WTC11 (cell line): ENCODE measurements at regions not wholly inside any gene's neighbourhood (a gene's known extent, or its start where the extent isn't known, plus 50 kb on each side); places are given as distances from the start of the nearest gene placed in this dataset.

ENCODE experiments used
- ATAC-seq: fragments of 200-7000 bp; cut with Tn5 transposase; 2 replicates; pipeline ENCODE4 v1.10.0; 2021; ENCODE audit warnings: mild to moderate bottlenecking, moderate library complexity
- CTCF ChIA-PET: fragments of 300-600 bp; sonication (Branson Sonifier 250); formaldehyde crosslinking; loops from one replicate; lab custom pipeline; 2021; ENCODE audit warnings: antibody characterized with exemption; lab: Charles Lee
- POLR2A ChIA-PET: fragments of 350-600 bp; sonication (Branson Sonifier 250); formaldehyde crosslinking; loops from one replicate; lab custom pipeline; 2021; ENCODE audit warnings: antibody characterized with exemption; lab: Charles Lee
- DNase-seq: peaks from one replicate; pipeline ENCODE4 v3.0.0; 2021; ENCODE audit warnings: low spot score
- H3K27ac Mint-ChIP-seq: 2 replicates; pipeline ENCODE4 v1.8.0; 2021; ENCODE audit warnings: mixed read lengths
- H3K27me3 Mint-ChIP-seq: 2 replicates; pipeline ENCODE4 v1.8.0; 2021; ENCODE audit warnings: low read depth, mild to moderate bottlenecking, moderate library complexity, mixed read lengths
- H3K36me3 Mint-ChIP-seq: 2 replicates; pipeline ENCODE4 v1.8.0; 2021; ENCODE audit warnings: mixed read lengths
- H3K4me1 Mint-ChIP-seq: 2 replicates; pipeline ENCODE4 v1.8.0; 2022; ENCODE audit warnings: mixed read lengths
- H3K4me3 Mint-ChIP-seq: 2 replicates; pipeline ENCODE4 v1.8.0; 2021; ENCODE audit warnings: mild to moderate bottlenecking, moderate library complexity, mixed read lengths
- H3K9me3 Mint-ChIP-seq: 2 replicates; pipeline ENCODE4 v1.8.0; 2021; ENCODE audit warnings: mixed read lengths
- AR ChIP-seq: fragments of 250-450 bp; sonication (Bioruptor Pico); IDR thresholded peaks from 2 replicates; pipeline ENCODE4 v1.9.0; 2021; ENCODE audit warnings: mild to moderate bottlenecking
- ATF1 ChIP-seq: sonication (generic); formaldehyde crosslinking; IDR thresholded peaks from 2 replicates; pipeline ENCODE4 v1.8.1; 2023; ENCODE audit warnings: mild to moderate bottlenecking, moderate library complexity, missing genetic modification reagents
- CBFB ChIP-seq: sonication (generic); formaldehyde crosslinking; IDR thresholded peaks from 2 replicates; pipeline ENCODE4 v1.8.1; 2022; ENCODE audit warnings: mild to moderate bottlenecking, low read depth, missing genetic modification reagents
- ESRRA ChIP-seq: sonication (generic); formaldehyde crosslinking; IDR thresholded peaks from 2 replicates; pipeline ENCODE4 v1.8.1; 2022; ENCODE audit warnings: mild to moderate bottlenecking, missing genetic modification reagents, borderline replicate concordance
- FOXP1 ChIP-seq: sonication (generic); formaldehyde crosslinking; IDR thresholded peaks from 2 replicates; pipeline ENCODE4 v1.8.0; 2022; ENCODE audit warnings: missing genetic modification reagents, mild to moderate bottlenecking, moderate library complexity, borderline replicate concordance
- JAZF1 ChIP-seq: fragments of 250-450 bp; sonication (Bioruptor Pico); IDR thresholded peaks from 2 replicates; pipeline ENCODE4 v1.9.0; 2021; ENCODE audit warnings: moderate library complexity, mild to moderate bottlenecking, inconsistent platforms
- OVOL2 ChIP-seq: fragments of 250-450 bp; sonication (Bioruptor Pico); IDR thresholded peaks from 2 replicates; pipeline ENCODE4 v1.9.0; 2021; ENCODE audit warnings: mild to moderate bottlenecking, borderline replicate concordance
- RELA ChIP-seq: sonication (generic); formaldehyde crosslinking; IDR thresholded peaks from 2 replicates; pipeline ENCODE4 v1.8.1; 2022; ENCODE audit warnings: missing genetic modification reagents, mild to moderate bottlenecking, borderline replicate concordance
- ZBTB21 ChIP-seq: sonication (generic); formaldehyde crosslinking; IDR thresholded peaks from 2 replicates; pipeline ENCODE4 v1.8.1; 2023; ENCODE audit warnings: mild to moderate bottlenecking, missing genetic modification reagents, borderline replicate concordance
- ZNF263 ChIP-seq: sonication (generic); formaldehyde crosslinking; IDR thresholded peaks from 2 replicates; pipeline ENCODE4 v1.8.1; 2022; ENCODE audit warnings: low read depth, mild to moderate bottlenecking, moderate library complexity, missing genetic modification reagents
- ZNF396 ChIP-seq: fragments of 250-450 bp; sonication (Bioruptor Pico); IDR thresholded peaks from 2 replicates; pipeline ENCODE4 v1.8.0; 2021; ENCODE audit warnings: mild to moderate bottlenecking, moderate library complexity, borderline replicate concordance
- ZNF512 ChIP-seq: sonication (generic); formaldehyde crosslinking; IDR thresholded peaks from 2 replicates; pipeline ENCODE4 v1.8.1; 2022; ENCODE audit warnings: missing genetic modification reagents, borderline replicate concordance
- TF ChIP-seq, protein P1 (sequence below): sonication (generic); formaldehyde crosslinking; IDR thresholded peaks from 2 replicates; pipeline ENCODE4 v1.8.0; 2022; ENCODE audit warnings: mild to moderate bottlenecking, missing genetic modification reagents
- TF ChIP-seq, protein P2 (sequence below): fragments of 250-450 bp; sonication (Bioruptor Pico); IDR thresholded peaks from 2 replicates; pipeline ENCODE4 v1.9.0; 2021; ENCODE audit warnings: mild to moderate bottlenecking

GRCh38 chr10:78147202-78147601 lies 113.5 kb downstream of the RPS24 start (continued):
- TF ChIP-seq ZBTB21 (no peak), FOXP1 (CRISPR knock-in tag) (no peak), ESRRA (no peak), ZNF263 (CRISPR knock-in tag) (no peak), JAZF1 (CRISPR knock-in tag) (no peak), AR (CRISPR knock-in tag) (no peak), ATF1 (CRISPR knock-in tag) (no peak)
- TF ChIP-seq, protein P1, sequence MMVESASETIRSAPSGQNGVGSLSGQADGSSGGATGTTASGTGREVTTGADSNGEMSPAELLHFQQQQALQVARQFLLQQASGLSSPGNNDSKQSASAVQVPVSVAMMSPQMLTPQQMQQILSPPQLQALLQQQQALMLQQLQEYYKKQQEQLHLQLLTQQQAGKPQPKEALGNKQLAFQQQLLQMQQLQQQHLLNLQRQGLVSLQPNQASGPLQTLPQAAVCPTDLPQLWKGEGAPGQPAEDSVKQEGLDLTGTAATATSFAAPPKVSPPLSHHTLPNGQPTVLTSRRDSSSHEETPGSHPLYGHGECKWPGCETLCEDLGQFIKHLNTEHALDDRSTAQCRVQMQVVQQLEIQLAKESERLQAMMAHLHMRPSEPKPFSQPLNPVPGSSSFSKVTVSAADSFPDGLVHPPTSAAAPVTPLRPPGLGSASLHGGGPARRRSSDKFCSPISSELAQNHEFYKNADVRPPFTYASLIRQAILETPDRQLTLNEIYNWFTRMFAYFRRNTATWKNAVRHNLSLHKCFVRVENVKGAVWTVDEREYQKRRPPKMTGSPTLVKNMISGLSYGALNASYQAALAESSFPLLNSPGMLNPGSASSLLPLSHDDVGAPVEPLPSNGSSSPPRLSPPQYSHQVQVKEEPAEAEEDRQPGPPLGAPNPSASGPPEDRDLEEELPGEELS (CRISPR knock-in tag), result no peak
- TF ChIP-seq, protein P2, sequence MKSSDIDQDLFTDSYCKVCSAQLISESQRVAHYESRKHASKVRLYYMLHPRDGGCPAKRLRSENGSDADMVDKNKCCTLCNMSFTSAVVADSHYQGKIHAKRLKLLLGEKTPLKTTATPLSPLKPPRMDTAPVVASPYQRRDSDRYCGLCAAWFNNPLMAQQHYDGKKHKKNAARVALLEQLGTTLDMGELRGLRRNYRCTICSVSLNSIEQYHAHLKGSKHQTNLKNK (CRISPR knock-in tag), result no peak
- TF ChIP-seq, all 79 proteins: peak for 0

DNA sequence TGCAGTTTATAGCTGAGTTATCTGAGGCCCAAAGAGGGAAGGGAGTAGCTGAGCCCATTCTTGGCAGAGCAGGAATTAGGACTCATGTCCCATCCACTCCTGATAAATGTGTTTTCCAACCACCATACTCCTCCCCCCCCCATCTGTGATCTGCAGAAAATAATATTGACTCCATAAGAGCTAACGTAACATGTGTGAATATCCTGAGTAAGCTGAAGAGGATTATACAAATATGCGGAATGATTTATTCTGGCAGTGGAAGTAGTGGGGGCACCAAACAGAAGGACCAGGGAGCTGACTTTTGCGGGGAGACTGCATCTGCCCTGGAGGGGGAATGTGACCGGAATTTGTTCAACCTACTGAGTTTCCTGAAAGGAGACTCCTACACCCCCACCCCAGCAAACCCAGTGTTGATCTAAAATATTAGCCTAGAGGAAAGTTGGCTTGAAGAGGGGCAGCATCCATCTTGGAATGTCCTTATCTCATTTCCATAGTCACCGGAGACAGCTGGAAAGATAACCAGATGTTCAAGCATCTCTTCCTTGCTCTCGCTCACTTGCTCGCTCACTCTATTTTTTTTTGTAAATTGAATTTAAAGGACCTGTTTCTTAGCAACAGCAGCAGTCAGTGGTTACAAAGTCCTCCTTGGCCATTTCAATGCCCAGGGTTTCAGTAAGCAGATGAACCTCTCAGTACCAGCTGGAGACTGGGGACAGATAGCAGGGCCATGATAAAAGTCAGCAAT lies 114.7 kb downstream of the RPS24 start:
- no peaks in the 10 kb centered on the region for H3K4me1 Mint-ChIP-seq

DNA sequence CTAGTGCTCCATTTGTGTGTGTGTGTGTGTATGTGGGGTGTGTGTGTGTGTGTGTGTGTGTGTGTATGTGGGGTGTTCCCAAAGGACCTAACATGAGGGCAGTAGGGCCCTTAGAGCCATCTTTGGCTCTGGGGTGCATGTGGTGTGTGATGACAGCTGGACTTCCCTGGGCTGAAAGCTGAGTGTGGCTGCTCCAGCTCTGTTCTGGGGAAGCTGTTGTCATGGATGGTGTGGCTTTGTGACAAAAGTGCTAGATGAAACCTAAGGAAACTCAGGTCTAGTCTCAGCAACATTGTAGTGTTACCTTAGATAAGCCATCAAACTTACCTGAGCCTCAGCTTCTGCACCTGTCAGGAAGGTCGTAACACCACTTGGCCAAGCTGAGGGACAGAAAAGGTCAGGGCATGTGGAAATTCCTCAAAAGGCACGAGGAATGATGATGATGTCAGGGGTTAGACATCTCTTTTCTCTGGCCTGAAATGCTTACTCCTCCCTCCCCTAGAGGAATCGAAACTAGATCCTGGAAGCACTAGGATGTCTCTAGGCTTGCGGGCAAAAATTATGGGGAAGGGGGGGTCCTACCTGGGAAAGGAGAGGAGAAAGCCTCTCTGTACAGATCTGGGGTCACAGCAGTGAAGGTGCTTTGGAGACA lies 115.4 kb downstream of the RPS24 start:
- CTCF ChIA-PET, result no interaction called here
- no peaks in the 10 kb centered on the region for H3K36me3 Mint-ChIP-seq
- DNase-seq (no peak), ATAC-seq (no peak)
- H3K4me1 Mint-ChIP-seq, result no peaks in the 10 kb centered on the region
- no peak overlapping the region for H3K27ac Mint-ChIP-seq
- peaks cover 11% of the 10 kb centered on the region for H3K27me3 Mint-ChIP-seq
- H3K9me3 Mint-ChIP-seq, result peaks cover 15% of the 10 kb centered on the region; the same call in 1 of the 2 replicates
- no peak overlapping the region for H3K4me3 Mint-ChIP-seq
- POLR2A ChIA-PET, result no interaction called here
- TF ChIP-seq AR (CRISPR knock-in tag) (no peak), OVOL2 (CRISPR knock-in tag) (no peak), ZNF512 (CRISPR knock-in tag) (no peak), CBFB (no peak)

More for the DNA sequence above, 114.7 kb downstream of the RPS24 start:
- POLR2A ChIA-PET, result no interaction called here
- CTCF ChIA-PET, result no interaction called here
- Mint-ChIP-seq H3K27me3 (peaks cover 11% of the 10 kb centered on the region), H3K4me3 (no peak overlapping the region), H3K9me3 (peaks cover 20% of the 10 kb centered on the region; the same call in 1 of the 2 replicates), H3K36me3 (no peaks in the 10 kb centered on the region), H3K27ac (no peak overlapping the region)
- no peak for TF ChIP-seq RELA (CRISPR knock-in tag)
- no peak for TF ChIP-seq ZNF396 (CRISPR knock-in tag)
- ATAC-seq, result no peak
- no peak for DNase-seq
